HepG2 (cell line): ENCODE measurements at regions not wholly inside any gene's neighbourhood (a gene's known extent, or its start where the extent isn't known, plus 50 kb on each side); places are given as distances from the start of the nearest gene placed in this dataset.

Experiments
- EP300 ChIP-seq, 3 experiments: sonication (generic) in 1 of 3; formaldehyde crosslinking in 1 of 3; IDR thresholded peaks; 2 replicates each; pipeline versions ENCODE4 v1.5.1 to v1.6.1; 2011 to 2020; ENCODE audit warnings: low read depth in 2 of 3, low read length in 2 of 3, borderline replicate concordance in 1 of 3, improper control_type of control experiment in 1 of 3, mild to moderate bottlenecking in 1 of 3, missing genetic modification reagents in 1 of 3, moderate library complexity in 1 of 3
- MAFF ChIP-seq: IDR thresholded peaks from 2 replicates; pipeline ENCODE4 v1.6.1; 2011; ENCODE audit warnings: low read depth, low read length, improper control_type of control experiment

DNA sequence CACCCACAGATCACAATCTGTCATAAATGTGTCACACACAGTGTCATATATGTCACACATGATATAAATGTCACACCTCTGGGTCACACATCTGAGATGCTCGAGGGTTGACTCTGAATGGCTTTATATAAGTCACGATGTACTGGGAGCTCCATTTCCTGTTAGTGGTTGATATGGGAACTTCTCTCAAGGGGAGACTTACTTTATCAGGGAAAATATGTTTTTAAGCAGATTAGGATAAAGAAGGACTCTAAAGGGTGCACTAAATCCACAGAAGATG, 83.9 kb upstream of the MEF2A start:
- no peak for TF ChIP-seq EP300 (IDR thresholded peaks at IDR 0.05; ENCODE audit: low read depth in 2 of 2, low read length in 2 of 2)
- no peak for TF ChIP-seq EP300 (CRISPR knock-in tag; IDR thresholded peaks at IDR 0.05; ENCODE audit: borderline replicate concordance)
- no peak for TF ChIP-seq MAFF
